ENCODE measurements at regions not wholly inside any gene's neighbourhood (a gene's known extent, or its start where the extent isn't known, plus 50 kb on each side); places are given as distances from the start of the nearest gene placed in this dataset.

DNA sequence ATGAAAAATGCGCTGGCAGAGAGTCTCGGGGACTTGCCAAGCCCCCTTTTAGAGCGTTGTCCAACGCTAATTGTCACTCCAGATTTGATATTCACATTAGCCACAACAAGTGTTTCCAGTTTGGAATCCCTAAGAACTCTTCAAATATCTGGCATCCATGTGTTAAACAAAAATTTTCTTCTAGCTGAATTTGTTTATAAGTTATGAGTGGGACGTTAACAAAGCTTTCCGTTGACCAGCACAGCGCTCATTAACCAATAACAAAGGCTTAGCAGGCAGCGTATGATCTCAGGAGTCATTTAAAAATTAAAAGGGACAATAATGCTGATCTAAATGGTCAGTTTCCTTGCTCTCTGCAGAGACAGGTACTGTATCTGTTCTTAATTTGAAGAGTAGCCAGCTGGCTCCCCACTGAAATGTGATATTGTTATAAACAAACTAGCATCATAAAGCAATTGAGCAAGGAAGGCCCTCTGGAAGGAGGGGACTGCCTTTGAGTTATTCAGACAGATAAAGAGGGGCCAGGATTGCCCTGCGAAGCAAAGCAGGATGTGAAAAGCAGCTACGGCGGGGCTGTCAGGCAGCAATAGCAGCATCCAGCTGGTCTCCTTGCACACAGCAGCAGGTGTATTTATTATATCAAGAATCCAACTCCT is 337.2 kb upstream of the SALL3 start:
- DNase-seq: no peak

DNA sequence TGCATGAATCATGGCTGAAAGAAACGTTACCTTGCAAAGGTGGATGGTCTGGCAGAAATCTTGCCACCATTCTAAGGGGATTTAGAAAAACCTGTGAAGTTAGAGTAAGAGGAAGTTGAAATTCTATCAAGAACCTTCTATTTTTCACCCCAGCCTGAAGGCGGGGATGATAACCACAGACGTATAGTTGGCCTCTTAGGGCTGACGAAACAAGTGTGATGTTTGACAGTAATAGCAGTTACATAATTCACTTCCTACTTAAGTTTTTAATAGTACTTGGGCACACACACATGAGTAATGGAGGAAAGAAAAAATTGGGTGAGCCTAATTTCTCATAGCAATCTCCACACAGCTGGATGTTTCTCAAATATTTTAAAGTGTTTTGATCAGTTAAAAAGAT is 336.6 kb upstream of the SALL3 start:
- DNase-seq: no peak

DNA sequence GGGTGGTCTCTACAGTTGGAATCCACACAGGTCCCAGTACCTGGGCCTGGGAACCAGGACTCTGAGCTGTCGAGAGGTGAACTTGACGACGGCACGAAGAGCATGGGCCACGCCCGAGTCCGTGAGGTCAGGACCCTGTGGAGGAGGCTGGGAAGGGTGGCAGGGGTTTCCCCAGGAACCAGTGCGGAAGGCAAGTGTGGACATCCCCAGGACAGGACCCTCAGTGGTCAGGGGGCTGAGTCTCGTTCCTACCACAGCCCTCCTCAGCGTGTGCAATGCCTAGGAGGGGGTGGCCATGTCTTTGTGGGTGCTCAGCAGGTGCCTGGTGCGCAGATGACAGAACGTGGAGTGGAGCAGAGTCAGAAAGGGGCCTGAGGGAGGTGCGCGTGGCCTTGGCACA is 335.6 kb upstream of the SALL3 start:
- no peak for DNase-seq

DNA sequence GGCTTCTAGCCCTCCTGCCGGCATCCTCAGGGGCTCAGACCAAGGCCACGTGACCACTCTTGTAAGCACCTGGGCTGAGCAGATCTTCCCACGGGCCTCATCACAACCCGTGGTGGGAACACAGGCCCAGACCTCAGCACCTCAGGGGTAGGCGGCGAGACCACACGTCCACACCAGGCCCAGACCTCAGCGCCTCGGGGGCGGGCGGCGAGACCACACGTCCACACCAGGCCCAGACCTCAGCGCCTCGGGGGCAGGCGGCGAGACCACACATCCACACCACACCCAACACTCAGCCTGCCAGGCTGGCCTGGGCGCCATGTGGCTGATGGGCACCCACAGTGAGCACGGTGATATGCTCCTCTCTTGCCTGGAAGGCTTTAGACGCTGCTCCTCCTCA is 334.4 kb upstream of the SALL3 start:
- DNase-seq: no peak

DNA sequence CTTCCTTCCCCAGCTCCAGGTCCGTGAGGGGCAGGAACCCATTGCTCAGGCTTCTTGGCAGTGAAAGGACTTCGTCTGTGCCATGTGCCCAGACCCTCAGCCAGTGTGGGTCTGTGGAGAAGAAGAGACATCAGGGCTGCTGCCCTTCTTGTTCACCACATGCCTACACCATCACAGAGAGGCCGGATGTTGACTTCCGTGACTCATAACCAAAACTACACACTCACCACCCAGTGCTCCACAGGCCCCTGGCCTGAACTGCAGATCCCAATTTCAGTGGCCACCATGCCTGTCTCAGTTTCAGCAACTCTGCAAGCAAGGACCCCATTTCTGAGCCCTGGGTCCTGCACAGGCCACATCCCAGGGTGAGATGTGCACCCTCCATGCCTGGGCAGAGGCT is 332.6 kb upstream of the SALL3 start:
- no peak for DNase-seq

DNA sequence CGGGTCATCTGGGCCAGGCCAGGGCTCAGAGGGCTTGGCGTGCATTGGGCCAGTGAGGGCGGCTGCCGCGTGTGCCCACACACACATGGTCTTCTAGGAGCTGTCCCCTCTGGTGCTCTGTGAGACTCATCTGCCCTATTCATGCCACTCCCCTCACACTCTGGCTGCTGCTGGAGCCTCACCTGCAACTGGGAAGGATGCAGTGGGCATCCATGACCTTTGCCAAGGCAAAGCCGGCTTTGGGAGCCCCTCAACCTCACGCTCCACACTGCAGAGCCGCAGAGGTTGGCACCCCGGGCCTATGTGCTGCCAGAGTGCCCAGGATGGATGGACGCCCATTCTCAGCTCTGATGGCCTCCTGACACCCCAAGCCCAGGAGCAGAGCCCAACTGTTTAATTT is 330.2 kb upstream of the SALL3 start:
- no peak for DNase-seq

DNA sequence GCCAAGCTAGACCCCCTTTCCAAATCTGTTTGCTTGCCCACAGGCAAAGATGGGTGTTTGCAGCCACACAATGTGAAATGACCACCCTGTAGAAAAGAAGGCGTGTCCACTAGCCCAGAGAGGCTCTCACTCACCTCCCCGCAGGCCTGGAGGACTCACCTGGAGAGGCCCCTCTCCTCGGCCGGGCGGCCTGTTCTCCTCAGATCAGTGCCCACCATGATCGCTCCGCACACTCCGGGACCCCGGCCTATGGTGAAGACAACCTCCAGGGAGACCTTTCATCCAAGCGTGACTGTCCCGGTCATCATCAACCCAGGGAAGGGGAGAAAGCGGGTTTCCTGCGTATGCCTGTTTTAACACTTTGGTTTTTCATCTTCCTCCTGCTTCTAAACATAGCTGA is 328.7 kb upstream of the SALL3 start:
- no peak for DNase-seq

DNA sequence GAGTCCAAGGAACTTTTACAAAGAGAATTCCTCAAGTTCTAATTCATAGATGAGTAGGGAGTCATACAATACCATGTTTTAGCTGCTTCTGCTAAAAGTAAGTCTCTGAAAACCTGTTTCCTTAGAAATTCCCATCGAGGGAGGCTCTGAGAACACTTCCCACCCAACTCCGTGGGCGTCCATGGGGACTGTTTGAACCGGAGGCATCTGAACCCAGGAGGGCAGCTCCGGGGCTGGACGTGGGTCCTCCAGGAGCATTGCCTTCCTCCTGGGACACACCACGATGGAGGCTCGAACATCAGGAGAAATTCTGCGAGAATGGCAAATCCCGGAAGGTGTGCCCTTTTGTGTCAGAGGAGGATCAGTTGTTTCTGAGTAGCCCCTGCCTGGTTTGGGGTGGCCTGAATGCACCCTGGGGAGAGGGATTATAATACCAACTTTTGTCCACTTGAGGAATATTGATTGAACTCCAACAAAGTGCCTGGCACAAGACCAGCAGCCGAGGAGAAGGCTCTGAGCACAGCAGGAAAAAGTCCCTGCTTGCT is 327.5 kb upstream of the SALL3 start:
- DNase-seq: no peak

DNA sequence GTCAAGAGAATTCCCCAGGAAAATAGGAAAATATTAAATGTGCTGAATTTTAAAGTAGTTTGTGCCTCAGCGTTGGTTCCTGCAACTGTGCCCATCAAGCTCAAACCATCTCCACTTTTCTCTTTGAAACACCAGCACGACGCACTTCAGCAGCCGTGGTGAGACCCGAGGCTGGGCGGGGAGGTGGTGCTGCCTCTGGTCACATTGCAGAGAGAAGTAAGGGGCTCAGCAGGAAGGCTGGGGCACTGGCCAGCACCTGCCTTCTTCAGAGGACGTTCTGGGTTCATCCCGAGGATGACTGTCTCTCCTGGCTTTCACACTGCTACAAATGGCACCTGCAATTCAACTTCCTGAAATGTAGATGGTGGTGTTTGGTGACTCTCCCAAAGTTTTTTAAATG is 323.7 kb upstream of the SALL3 start:
- DNase-seq: no peak

DNA sequence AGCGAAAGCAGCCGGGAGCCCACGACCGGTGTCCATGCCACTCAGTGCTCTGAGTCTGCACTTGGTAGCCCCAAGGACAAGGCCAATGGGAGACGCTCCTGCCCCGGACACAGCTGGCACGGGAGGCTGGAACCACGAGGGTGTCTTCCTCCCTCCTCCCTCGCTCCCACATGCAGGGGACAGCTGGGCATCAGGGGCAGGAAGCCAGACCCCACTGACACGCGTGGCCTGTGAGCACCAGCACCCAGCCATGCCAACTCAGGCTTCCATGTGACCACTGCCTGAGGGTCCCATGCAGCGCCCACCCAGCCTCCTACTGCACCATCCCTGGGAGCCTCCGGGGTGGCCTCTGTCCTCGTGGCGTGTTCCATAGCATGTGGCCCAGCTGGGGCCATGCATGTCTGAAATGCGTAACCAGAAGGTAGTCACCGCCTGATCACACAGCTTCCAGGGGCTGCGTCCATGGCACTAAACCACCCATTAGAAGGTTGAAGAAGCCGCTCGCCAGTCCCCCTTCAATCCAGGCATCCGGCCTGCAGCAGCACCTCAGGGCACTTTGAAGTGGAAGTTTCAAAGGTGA is 323.2 kb upstream of the SALL3 start:
- DNase-seq: no peak

DNA sequence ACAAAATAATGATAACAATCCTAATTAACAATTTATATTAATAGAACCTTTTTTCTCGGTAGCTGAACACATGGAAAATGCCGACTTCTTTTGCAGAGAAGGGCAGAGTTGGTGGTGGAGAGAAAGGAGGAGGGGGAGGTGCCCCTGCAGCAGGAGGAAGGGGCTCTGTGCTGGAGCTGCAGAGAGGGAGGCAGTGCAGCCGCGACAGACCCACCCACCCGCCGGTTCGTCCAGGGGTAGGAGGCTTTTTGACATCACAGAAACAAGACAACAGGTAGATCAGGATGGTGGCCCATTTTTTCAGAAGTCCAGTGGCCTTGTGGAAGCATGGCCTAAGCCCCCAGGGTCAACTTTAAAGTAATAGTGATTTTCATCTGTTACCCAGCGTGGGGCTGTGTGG is 321.1 kb upstream of the SALL3 start:
- DNase-seq: no peak

DNA sequence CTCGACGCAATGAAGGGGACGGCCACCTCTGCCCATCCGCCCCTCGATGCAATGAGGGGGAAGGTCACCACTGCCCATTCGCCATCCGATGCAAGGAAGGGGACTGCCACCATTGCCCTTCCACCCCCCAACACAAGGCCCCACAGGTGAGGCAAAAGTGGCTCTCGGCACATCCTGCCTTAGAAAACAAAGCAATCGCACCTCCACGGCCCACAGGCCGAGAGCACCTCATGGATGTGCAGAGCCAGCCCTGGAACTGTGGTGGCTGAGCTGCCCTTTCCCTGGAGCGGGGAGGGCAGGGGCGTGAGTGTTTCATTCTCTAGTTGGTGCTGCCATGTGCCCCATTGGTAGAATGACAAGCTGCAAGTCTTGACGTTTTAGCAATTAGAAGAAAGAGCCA is 320.6 kb upstream of the SALL3 start:
- DNase-seq: no peak

DNA sequence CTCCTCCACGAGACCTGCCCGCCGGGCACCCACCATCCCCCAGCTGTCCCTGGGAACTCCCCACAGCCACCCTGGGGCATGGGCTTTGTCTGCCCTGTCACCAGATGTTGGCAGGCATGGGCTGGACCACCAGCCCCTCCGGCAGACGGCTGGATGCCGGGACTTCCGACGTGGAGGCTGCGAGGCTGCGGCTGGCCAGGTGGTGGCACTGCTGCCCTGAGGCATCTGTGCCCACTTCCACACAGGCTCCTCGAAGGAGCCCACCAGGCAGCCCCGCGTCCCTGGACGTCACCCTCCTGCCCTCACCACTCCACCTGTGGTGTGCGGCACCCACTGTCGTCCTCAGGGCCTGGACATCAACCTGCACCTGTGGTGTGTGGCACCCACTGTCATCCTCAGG is 319.9 kb upstream of the SALL3 start:
- DNase-seq: no peak

DNA sequence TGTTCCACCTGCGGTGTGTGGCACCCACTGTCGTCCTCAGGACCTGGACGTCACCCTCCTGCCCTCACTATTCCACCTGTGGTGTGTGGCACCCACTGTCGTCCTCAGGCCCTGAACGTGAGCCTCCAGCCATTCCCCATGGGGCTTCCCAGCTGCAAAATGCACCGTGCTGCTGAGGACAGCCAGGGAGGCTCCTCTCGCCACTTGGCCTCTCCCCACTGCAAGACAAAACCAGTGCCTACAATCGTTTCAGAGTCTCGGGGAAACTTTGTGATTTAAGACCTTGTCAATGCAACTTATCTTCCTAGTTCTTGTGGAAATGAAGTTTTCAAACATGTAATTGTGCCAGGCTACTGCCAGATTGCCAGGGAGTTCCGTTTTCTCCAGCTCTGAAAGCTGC is 319.3 kb upstream of the SALL3 start:
- no peak for DNase-seq

DNA sequence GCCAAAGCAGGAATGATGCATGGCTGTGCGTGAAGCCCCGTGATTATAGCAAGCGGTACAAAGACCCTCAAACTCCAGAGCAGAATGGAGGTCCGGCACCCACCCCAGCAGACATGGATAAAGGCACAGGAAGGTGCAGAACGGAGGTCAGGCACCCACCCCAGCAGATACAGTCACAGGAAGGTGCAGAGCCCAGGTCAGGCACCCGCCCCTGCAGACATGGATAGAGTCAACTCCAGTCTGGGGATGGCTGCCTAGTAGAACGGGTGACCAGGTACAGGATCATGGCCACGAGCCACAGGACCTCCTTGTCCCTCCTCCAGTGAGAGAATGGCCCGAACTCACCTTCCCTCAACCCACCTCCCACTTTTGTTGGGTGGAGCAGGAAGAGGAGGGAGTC is 318.3 kb upstream of the SALL3 start:
- no peak for DNase-seq

DNA sequence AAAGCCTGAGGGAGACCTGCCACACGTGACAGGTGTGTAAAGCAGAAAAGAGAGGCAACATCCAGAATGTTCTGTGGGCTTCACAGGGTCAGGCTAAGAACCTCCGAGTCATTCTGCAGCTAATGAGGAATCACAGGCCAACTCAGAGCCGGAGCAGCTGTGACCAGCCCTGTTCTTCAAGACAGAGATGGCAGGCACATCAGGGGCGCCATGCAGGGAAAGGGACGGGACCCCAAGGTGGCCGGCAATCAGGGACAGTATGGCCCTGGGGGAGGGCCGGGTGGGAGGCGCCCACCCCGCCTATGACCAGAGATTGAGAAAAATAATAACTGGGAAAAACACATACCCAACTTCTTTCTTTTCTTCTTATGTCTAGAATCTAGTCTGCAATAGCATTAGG is 316.7 kb upstream of the SALL3 start:
- no peak for DNase-seq

DNA sequence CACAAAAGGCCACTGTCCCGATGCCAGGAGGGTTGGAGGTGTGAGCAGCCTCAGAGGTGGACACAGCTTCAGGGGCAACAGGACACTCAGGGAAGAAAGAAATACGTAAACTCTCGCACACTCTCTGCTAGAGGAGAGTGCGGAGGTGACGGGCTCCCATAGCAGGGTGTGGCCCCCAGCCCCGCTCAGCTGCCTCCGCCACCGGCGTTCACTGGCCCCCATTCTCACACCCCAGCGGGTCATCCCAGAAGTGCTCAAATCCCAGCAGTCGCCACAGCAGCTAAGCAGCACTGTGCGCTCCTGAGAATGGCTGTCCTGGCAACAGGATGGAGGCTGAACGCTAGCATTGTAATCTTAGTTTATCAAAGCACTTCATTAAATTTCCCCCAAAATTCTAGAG is 315.6 kb upstream of the SALL3 start:
- no peak for DNase-seq

DNA sequence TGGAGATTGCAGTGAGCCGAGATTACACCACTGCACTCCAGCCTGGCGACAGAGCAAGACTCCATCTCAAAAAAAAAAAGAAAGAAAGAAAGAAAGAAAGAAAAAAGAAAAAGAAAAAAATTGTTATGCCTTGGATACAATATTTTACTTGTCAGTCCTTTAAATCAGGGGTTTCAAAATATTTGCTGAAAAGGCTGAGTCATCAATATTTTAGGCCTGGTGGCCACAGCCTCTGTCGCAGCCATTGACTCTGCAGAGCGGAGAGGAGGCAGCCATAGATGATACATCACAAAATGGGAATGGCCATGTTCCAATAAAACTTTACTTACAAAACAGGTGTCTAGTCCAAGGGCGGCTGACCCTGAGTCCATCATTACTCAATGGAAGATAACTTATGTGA is 314.8 kb upstream of the SALL3 start:
- no peak for DNase-seq

DNA sequence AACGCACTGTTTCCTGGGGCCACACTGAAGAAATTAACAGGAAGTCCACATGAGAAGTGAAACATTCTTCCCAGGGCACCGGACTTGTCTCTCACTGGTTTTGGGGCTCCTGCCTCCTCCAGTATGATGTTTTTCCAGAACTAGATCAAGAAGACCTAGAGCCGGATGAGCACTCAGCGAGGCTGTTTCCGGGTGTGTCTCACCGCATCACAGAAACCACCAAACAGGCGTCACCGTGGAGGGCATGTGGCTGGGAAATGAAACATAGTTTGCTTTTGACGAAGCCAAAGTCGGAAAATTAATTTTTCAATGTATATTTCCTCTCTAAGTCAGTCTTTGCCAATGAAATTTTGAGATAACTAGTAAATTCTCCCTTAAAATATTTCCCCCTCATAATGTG is 314.0 kb upstream of the SALL3 start:
- no peak for DNase-seq

DNA sequence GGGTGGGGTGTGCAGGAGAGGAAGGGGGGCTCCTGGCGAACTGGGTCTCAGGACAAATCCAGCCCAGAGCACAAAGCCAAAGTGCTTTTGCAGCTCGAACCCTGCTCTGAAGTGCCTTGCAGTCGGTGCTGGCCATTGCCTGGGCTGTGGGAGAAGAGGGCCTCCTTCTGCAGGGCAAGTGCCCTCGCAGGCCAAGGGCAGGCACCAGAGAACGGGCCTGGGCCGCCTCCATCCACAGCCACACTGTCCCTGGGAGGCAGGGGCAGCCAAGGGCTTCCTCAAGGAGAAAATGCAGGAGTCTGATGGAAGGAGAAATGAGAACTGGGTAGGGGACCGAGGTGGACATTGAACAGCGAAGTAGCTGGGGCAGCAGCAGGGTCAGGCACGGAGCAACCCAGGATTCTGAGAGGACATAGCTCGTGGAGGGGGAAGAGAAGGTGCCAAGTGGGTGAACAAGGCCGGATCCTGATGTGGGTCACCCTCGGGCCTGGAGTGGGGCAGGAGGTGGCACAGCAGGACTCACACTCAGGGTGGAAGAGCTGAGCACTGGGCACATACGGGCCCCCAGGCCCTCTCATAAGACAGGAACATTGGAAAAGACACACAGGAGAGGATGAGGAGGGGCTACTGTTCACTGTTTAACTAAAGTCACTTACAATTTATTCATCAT is 312.8 kb upstream of the SALL3 start:
- DNase-seq: no peak

DNA sequence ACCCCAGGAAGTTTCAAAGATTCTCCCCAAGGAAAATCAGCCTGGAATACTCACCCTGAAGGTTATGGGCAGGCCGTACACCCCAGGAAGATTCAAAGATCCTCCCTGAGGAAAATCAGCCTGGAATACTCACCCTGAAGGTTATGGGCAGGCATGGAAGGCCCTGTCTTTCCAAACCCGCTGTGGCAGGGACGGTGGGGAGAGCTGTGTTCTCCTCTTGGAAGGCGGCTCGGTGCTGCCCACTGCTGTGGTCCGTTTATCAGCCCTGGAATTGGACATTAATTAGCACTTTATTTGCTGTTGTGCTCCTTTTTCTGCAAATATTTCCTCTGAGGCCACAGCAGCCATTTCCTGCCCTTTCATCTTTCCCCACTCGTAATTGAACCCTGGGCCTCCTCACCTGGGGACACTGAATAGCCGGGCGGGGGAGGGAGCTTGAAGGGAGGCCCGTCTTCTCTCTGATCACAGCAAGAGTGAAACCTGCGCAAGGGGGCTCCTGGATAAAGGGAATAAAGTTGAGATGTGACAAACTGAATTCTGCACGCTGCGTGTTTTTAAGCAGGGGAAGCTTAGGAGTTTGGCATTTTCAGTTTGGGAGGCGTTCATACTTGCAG is 308.7 kb upstream of the SALL3 start:
- DNase-seq: no peak

DNA sequence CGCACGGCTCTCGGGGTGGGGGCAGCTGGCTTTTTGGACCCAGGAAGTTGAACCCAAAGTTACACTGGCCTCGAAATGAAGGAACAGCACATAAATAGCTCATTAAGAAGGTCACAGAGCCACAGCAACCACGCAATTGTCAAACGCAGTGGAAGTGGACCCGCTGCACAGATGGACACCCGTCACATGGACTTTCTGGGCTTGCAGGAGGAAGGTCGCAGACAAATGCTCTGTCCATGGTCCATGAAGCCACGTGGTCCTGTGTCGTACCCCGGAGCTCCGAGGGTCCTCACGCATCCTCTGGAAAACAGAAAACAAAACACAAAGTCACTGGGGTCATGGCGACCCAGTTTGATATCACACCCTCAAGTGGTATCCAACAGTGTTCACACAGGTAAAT is 308.1 kb upstream of the SALL3 start:
- no peak for DNase-seq

DNA sequence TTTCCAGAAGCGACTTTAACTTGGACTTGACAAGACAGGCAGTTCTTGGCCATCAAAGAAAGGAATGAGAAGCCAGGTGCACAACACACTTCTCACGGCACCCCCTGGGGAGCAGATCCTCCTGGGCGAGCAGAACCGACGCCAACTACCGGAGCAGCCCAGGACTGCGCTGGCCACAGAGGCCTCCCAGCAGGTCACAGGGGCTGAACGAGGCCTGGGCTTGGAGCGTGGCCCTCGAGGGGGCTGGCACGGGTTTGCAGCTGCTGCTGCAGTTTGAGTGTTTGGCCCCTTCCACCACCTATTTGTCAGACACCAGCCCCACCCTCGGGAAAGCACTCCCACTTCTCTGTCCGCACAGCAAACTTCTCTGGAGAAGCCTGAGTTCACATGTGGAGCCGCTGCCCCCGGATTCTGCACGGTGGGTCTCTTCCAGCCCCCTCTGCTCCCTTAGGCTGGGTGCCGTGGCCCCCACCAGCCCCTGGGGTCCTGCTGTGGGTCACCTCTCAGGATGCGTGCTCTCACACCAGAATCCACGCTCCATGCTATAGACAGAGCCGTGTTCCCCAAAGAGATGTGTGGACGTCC is 306.7 kb upstream of the SALL3 start:
- DNase-seq: no peak
